DOHH2 (cell line): ENCODE measurements at regions not wholly inside any gene's neighbourhood (a gene's known extent, or its start where the extent isn't known, plus 50 kb on each side); places are given as distances from the start of the nearest gene placed in this dataset.

Source experiments
- CTCF ChIP-seq: fragments of 200-600 bp; sonication (generic); IDR thresholded peaks from one replicate; pipeline ENCODE4 v1.5.1; 2014; ENCODE audit warnings: antibody characterized with exemption, mild to moderate bottlenecking, low read depth, low read length; ENCODE audit not compliant: poor library complexity, severe bottlenecking
- EZH2phosphoT487 ChIP-seq: fragments of 200-600 bp; sonication (generic); IDR thresholded peaks from 2 replicates; pipeline ENCODE4 v1.6.1; 2017; ENCODE audit warnings: borderline replicate concordance, mild to moderate bottlenecking, antibody characterized with exemption, low read length, moderate library complexity, mixed read lengths

- TF ChIP-seq CTCF (no peak), EZH2phosphoT487 (no peak)
Observed at GRCh38 chr16:14004031-14004728, 66.9 kb upstream of the MRTFB start.
